Glutamatergic neuron (in vitro differentiated cells): ENCODE measurements at regions not wholly inside any gene's neighbourhood (a gene's known extent, or its start where the extent isn't known, plus 50 kb on each side); places are given as distances from the start of the nearest gene placed in this dataset.

Experiments
- DNase-seq: peaks from one replicate; pipeline ENCODE4 v3.0.0; 2022
- H3K27ac Mint-ChIP-seq: one replicate; pipeline ENCODE4 v1.8.0; 2020; ENCODE audit warnings: mild to moderate bottlenecking, mixed read lengths, inconsistent platforms; ENCODE audit not compliant: unreplicated experiment
- H3K27me3 Mint-ChIP-seq: one replicate; pipeline ENCODE4 v1.8.0; 2020; ENCODE audit warnings: mild to moderate bottlenecking, moderate library complexity, mixed read lengths, inconsistent platforms; ENCODE audit not compliant: unreplicated experiment
- H3K36me3 Mint-ChIP-seq: one replicate; pipeline ENCODE4 v1.8.0; 2020; ENCODE audit warnings: mild to moderate bottlenecking, mixed read lengths, inconsistent platforms; ENCODE audit not compliant: unreplicated experiment
- H3K4me1 Mint-ChIP-seq: one replicate; pipeline ENCODE4 v1.8.0; 2020; ENCODE audit warnings: mild to moderate bottlenecking, low read depth, mixed read lengths, inconsistent platforms; ENCODE audit not compliant: unreplicated experiment
- H3K4me3 Mint-ChIP-seq: one replicate; pipeline ENCODE4 v1.8.0; 2020; ENCODE audit warnings: mild to moderate bottlenecking, mixed read lengths, inconsistent platforms; ENCODE audit not compliant: unreplicated experiment
- H3K9me3 Mint-ChIP-seq: one replicate; pipeline ENCODE4 v1.8.0; 2020; ENCODE audit warnings: mild to moderate bottlenecking, moderate library complexity, mixed read lengths, inconsistent platforms; ENCODE audit not compliant: unreplicated experiment
- CTCF ChIP-seq: fragments of 200-600 bp; sonication (generic); IDR thresholded peaks from one replicate; pipeline ENCODE4 v1.5.0; 2021; ENCODE audit not compliant: partially characterized antibody, unreplicated experiment

- Mint-ChIP-seq H3K4me3 (no peak overlapping the region), H3K36me3 (no peaks in the 10 kb centered on the region), H3K9me3 (no peaks in the 10 kb centered on the region), H3K27me3 (no peaks in the 10 kb centered on the region), H3K4me1 (peaks cover 27% of the 10 kb centered on the region), H3K27ac (no peak overlapping the region)
- no peak for DNase-seq
- no peak for TF ChIP-seq CTCF
Measured at GRCh38 chr15:47857776-47858167, 140.5 kb downstream of the SEMA6D start.

- Mint-ChIP-seq H3K36me3 (no peaks in the 10 kb centered on the region), H3K4me3 (no peak overlapping the region), H3K27ac (peak overlapping the region; percentile 38), H3K4me1 (peaks cover 24% of the 10 kb centered on the region), H3K27me3 (peaks cover 2% of the 10 kb centered on the region), H3K9me3 (peaks cover 4% of the 10 kb centered on the region)
- peak; percentile 18 for DNase-seq
- TF ChIP-seq CTCF, result no peak
Measured at GRCh38 chr15:47861111-47861903, 144.0 kb downstream of the SEMA6D start.

- no peak for TF ChIP-seq CTCF
- no peak overlapping the region for H3K27ac Mint-ChIP-seq
- H3K9me3 Mint-ChIP-seq, result peaks cover 4% of the 10 kb centered on the region
Measured at GRCh38 chr15:47862402-47862801, 145.1 kb downstream of the SEMA6D start.

GRCh38 chr15:47866446-47866845, 149.1 kb downstream of the SEMA6D start:
- no peak for TF ChIP-seq CTCF
- Mint-ChIP-seq H3K4me3 (no peak overlapping the region), H3K36me3 (peaks cover 9% of the 10 kb centered on the region), H3K27ac (no peak overlapping the region), H3K27me3 (peaks cover 2% of the 10 kb centered on the region), H3K4me1 (peaks cover 11% of the 10 kb centered on the region), H3K9me3 (peaks cover 4% of the 10 kb centered on the region)
- DNase-seq, result no peak

More at GRCh38 chr15:47862402-47862801, 145.1 kb downstream of the SEMA6D start:
- H3K27me3 Mint-ChIP-seq, result peaks cover 2% of the 10 kb centered on the region
- DNase-seq, result no peak
- no peak overlapping the region for H3K4me3 Mint-ChIP-seq
- H3K36me3 Mint-ChIP-seq, result no peaks in the 10 kb centered on the region
- H3K4me1 Mint-ChIP-seq, result peaks cover 22% of the 10 kb centered on the region

- TF ChIP-seq CTCF, result no peak
- Mint-ChIP-seq H3K36me3 (peaks cover 9% of the 10 kb centered on the region), H3K4me3 (no peak overlapping the region), H3K27ac (no peak overlapping the region), H3K9me3 (peaks cover 9% of the 10 kb centered on the region), H3K27me3 (peaks cover 4% of the 10 kb centered on the region), H3K4me1 (peaks cover 33% of the 10 kb centered on the region)
- no peak for DNase-seq
Measured at GRCh38 chr15:47870300-47870955, 153.1 kb downstream of the SEMA6D start.
